AG09319 (cell line): ENCODE measurements at regions not wholly inside any gene's neighbourhood (a gene's known extent, or its start where the extent isn't known, plus 50 kb on each side); places are given as distances from the start of the nearest gene placed in this dataset.

Experiments used
- DNase-seq: peaks from one replicate; pipeline ENCODE4 v3.0.0-alpha.2; 2010; ENCODE audit warnings: low read depth; ENCODE audit errors: extremely low read depth
- TF ChIP-seq, protein P1 (sequence below): IDR thresholded peaks from 2 replicates; pipeline ENCODE4 v1.5.1; 2011; ENCODE audit warnings: low read depth, mild to moderate bottlenecking, inconsistent platforms, low read length, moderate library complexity

GRCh38 chr12:58069268-58069963 lies 128.0 kb downstream of the ATP23 start:
- DNase-seq, result peak; percentile 34
- TF ChIP-seq, protein P1, sequence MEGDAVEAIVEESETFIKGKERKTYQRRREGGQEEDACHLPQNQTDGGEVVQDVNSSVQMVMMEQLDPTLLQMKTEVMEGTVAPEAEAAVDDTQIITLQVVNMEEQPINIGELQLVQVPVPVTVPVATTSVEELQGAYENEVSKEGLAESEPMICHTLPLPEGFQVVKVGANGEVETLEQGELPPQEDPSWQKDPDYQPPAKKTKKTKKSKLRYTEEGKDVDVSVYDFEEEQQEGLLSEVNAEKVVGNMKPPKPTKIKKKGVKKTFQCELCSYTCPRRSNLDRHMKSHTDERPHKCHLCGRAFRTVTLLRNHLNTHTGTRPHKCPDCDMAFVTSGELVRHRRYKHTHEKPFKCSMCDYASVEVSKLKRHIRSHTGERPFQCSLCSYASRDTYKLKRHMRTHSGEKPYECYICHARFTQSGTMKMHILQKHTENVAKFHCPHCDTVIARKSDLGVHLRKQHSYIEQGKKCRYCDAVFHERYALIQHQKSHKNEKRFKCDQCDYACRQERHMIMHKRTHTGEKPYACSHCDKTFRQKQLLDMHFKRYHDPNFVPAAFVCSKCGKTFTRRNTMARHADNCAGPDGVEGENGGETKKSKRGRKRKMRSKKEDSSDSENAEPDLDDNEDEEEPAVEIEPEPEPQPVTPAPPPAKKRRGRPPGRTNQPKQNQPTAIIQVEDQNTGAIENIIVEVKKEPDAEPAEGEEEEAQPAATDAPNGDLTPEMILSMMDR, result no peak

- DNase-seq, result no peak
- TF ChIP-seq, protein P1, result no peak
Measured at GRCh38 chr12:58071994-58072393, 130.6 kb downstream of the ATP23 start.

- DNase-seq, result no peak
- TF ChIP-seq, protein P1, result no peak
Measured at GRCh38 chr12:58074259-58074658, 132.9 kb downstream of the ATP23 start.

DNA sequence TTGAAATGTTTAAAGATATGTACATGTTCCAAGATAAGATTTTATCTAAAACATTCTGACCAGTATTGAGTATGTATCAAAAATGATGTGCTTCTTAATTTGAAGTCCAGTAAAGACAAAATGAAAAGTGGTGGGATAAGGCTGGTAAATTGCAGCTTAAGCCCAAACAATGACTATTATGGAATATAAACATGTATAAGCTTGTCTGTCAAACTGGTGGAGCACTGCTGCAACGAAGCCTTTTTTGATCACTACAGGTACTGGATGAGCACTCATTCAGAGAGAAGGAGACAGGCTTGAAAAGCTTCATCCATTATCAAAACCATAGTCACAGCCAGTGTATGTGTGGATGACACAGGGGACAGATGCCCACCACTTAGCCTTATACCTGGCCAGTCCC lies 138.4 kb downstream of the ATP23 start:
- TF ChIP-seq, protein P1, result no peak
- DNase-seq, result no peak

- TF ChIP-seq, protein P1, result no peak
- no peak for DNase-seq
Measured at GRCh38 chr12:58081488-58081887, 140.1 kb downstream of the ATP23 start.

DNA sequence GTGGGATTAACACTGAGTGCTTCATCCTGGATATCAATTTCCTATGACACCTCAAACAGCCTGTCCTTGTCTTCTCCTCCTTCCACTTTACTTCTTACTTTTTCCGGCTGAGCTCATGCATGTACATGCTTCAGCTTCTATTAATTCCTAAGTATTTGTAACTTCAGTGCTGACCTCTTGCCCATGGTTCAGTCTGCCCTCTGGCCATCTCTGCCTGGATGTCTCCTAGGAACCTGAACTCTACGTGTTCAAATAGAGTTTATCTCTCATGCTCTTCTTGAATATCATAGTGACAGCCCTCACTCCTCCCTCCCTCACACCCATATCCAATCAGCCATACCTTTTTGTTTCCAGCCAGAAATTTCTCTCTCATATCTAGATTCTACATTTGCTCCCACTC lies 141.6 kb downstream of the ATP23 start:
- no peak for DNase-seq
- TF ChIP-seq, protein P1, result no peak

DNA sequence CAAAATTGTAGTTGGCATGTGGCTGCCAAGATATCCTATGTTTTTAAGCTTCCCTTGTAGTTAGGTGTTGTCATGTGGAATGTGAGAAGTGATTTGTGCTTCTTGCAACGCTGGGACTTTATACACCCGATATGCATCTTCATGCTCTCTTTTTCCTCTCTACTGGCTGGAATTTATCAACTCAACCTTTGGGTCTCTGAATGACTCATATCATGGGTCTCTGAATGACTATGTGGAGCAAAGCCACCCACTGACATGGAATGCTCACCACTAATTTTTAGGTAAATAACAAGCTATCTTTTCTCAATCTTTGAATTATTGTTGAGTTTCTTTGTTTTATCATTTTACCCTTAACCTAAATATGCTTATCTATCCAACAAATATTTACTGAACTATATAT lies 144.6 kb downstream of the ATP23 start:
- no peak for DNase-seq
- TF ChIP-seq, protein P1, result no peak
